ENCODE measurements at regions not wholly inside any gene's neighbourhood (a gene's known extent, or its start where the extent isn't known, plus 50 kb on each side); places are given as distances from the start of the nearest gene placed in this dataset.

DNA sequence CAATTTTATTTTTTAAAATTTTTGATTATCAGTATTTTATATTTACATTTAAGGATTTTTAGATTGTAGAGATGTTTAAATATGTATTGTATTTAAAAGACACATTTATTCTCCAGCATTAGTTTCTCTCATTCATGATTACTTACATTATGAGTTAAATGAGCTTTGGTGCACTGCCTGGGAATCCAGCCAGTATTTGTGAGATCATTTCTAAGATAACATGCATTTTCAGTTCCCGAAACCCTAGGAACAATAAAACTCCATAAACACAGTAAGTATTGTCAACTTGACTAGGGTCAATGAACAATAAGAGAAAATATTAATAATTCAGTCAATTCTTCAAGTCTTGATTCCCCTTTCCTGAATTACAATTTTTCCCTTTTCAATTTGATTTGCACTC is 403.3 kb downstream of the PLK2 start:
- TF ChIP-seq, protein P1, sequence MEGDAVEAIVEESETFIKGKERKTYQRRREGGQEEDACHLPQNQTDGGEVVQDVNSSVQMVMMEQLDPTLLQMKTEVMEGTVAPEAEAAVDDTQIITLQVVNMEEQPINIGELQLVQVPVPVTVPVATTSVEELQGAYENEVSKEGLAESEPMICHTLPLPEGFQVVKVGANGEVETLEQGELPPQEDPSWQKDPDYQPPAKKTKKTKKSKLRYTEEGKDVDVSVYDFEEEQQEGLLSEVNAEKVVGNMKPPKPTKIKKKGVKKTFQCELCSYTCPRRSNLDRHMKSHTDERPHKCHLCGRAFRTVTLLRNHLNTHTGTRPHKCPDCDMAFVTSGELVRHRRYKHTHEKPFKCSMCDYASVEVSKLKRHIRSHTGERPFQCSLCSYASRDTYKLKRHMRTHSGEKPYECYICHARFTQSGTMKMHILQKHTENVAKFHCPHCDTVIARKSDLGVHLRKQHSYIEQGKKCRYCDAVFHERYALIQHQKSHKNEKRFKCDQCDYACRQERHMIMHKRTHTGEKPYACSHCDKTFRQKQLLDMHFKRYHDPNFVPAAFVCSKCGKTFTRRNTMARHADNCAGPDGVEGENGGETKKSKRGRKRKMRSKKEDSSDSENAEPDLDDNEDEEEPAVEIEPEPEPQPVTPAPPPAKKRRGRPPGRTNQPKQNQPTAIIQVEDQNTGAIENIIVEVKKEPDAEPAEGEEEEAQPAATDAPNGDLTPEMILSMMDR (optimal IDR thresholded peaks at IDR 0.05 in 1 of 3, IDR thresholded peaks at IDR 0.05 in 1 of 3, conservative IDR thresholded peaks at IDR 0.05 in 1 of 3; ENCODE audit: extremely low read depth in 1 of 3, insufficient read depth in 2 of 3, low read length in 3 of 3): no peak
- TF ChIP-seq EZH2 (IDR thresholded peaks at IDR 0.05; ENCODE audit: low read length): no peak
